Duodenal mucosa (tissue), 2 donors: ENCODE measurements at regions not wholly inside any gene's neighbourhood (a gene's known extent, or its start where the extent isn't known, plus 50 kb on each side); places are given as distances from the start of the nearest gene placed in this dataset.
"Not testable (repeated sequence)": the region's sequence is repeated elsewhere in the genome, so short reads cannot be mapped to it uniquely, and the experiment has no call there.

Experiments used
- H3K27ac ChIP-seq: one replicate; pipeline ENCODE4 v1.7.0; 2013; ENCODE audit warnings: low read depth, low read length
- H3K27me3 ChIP-seq, 2 donors: one replicate each; pipeline ENCODE4 v1.7.0; 2013; ENCODE audit warnings: low read length in 2 of 2, control low read depth in 1 of 2; ENCODE audit not compliant: insufficient read depth in 2 of 2, control insufficient read depth in 1 of 2
- H3K36me3 ChIP-seq, 2 donors: one replicate each; pipeline ENCODE4 v1.7.0; 2013; ENCODE audit warnings: low read length in 2 of 2, control low read depth in 1 of 2; ENCODE audit not compliant: insufficient read depth in 2 of 2, control insufficient read depth in 1 of 2
- H3K4me1 ChIP-seq, 2 donors: one replicate each; pipeline ENCODE4 v1.7.0; 2013; ENCODE audit warnings: low read length in 2 of 2, control low read depth in 1 of 2; ENCODE audit not compliant: insufficient read depth in 2 of 2, control insufficient read depth in 1 of 2
- H3K4me3 ChIP-seq, 2 donors: one replicate each; pipeline ENCODE4 v1.7.0; 2013; ENCODE audit warnings: low read length in 2 of 2, low read depth in 1 of 2
- H3K9ac ChIP-seq, 2 donors: one replicate each; pipeline ENCODE4 v1.7.0; 2013; ENCODE audit warnings: low read length in 2 of 2, low read depth in 1 of 2
- H3K9me3 ChIP-seq, 2 donors: one replicate each; pipeline ENCODE4 v1.7.0; 2013; ENCODE audit warnings: low read length in 2 of 2, control low read depth in 1 of 2; ENCODE audit not compliant: control insufficient read depth in 1 of 2

DNA sequence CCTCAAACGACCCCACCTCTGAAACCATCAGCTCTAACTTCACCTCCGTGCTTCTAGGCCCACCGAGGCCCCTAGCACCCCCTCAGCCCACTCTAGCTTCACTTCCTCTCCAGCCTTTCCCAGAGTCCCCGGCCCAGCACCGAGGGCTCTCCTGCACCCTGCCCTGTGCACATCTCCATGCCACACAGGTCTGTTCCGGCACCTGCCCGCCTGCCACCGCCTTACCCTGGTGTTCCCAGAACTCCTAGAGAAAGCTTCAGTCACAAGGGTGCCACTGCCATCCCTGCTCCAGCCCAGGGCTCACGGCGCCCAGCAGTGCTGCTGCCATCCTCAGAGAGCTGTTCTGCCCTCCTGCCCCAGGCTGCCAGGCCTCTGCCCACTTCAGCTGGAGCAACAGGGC lies 61.3 kb upstream of the INSIG1 start:
- Histone ChIP-seq H3K4me3 (no peak overlapping the region), H3K27ac (no peak overlapping the region), H3K9ac (no peak overlapping the region), H3K27me3 (no peaks in the 10 kb centered on the region), H3K9me3 (peaks cover 0 to 6% of the 10 kb centered on the region in 2 donors), H3K4me1 (peaks cover 0 to 24% of the 10 kb centered on the region in 2 donors), H3K36me3 (no peaks in the 10 kb centered on the region)

DNA sequence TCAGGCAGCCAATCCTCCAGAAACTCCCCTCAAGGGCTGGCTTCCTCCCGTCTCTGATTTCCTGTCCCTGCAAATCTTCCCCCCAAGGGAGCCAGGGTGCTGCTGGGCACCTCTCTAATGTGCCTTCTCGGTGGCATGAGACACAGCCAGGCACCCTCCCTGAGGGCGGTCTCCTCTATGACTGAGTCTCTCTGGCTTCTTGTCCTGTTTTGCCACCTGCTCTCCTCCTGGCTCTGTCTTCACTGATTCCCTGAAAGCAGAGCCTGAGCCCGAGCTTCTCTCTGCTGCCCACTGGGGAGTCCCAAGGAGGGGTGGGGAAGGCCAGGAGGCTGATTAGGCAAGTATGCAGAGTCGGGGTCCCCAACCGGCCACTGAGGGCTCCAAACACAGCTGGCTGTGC lies 60.4 kb upstream of the INSIG1 start:
- Histone ChIP-seq H3K9me3 (peaks cover 0 to 6% of the 10 kb centered on the region in 2 donors), H3K9ac (no peak overlapping the region), H3K27me3 (no peaks in the 10 kb centered on the region), H3K4me1 (peaks cover 0 to 24% of the 10 kb centered on the region in 2 donors), H3K36me3 (no peaks in the 10 kb centered on the region), H3K27ac (no peak overlapping the region), H3K4me3 (no peak overlapping the region)

DNA sequence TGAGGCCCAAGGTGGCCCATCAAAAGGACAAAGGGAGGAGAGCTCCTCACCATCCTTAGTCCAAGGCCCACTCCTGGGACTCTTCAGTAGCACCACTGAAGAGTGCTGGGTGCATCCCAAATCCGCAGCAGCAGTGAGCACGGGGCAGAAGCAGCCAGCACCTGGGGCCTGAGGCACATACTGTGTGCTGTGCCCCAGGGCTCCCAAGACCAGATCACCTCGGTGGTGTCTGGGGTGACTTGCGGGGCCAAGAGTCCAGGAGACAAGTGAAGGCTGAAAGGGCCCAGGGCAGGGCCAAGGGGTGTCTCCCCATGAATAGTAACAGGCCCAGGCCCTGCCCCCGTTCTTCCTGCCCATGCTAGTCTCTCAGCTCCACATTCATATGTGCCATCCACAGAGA lies 59.9 kb upstream of the INSIG1 start:
- Histone ChIP-seq H3K9ac (no peak overlapping the region), H3K9me3 (peaks cover 0 to 6% of the 10 kb centered on the region in 2 donors)

DNA sequence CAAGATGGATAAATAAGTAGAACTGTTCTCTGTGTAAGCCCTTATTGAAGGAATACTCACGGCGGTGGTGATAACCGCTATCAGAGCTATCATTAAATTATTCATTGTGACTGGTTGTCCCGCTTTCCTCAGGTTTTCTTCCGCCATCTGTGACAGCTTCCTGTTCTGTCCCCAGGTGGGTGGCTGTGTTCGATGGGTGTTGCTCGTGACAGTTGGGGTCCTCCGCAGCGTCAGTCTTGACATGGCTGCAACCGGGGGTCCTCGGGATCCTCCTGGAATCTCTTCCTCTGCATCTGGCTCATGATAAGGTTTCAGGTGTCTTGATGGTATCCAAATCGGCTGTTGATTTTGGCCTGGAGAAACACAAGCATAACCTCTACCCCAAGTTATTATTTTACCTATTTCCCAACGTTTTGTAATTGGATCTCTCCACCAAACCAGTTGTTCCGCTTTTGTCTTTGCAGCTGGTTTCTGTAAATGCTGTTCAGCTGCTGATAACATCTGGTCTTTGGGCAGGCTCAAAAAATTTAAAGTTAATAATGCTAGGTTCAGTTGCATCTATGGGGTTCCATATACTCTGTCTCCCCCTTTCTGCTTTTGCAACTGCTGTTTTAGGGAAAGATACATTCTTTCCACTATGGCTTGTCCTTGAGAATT lies 58.1 kb upstream of the INSIG1 start:
- not testable (repeated sequence) for H3K9ac ChIP-seq, H3K4me3 ChIP-seq, H3K4me1 ChIP-seq, H3K27me3 ChIP-seq, H3K9me3 ChIP-seq, H3K36me3 ChIP-seq, H3K27ac ChIP-seq

More for the DNA sequence above, 59.9 kb upstream of the INSIG1 start:
- Histone ChIP-seq H3K36me3 (no peaks in the 10 kb centered on the region), H3K4me1 (peaks cover 0 to 24% of the 10 kb centered on the region in 2 donors), H3K27ac (no peak overlapping the region), H3K27me3 (no peaks in the 10 kb centered on the region), H3K4me3 (no peak overlapping the region)

DNA sequence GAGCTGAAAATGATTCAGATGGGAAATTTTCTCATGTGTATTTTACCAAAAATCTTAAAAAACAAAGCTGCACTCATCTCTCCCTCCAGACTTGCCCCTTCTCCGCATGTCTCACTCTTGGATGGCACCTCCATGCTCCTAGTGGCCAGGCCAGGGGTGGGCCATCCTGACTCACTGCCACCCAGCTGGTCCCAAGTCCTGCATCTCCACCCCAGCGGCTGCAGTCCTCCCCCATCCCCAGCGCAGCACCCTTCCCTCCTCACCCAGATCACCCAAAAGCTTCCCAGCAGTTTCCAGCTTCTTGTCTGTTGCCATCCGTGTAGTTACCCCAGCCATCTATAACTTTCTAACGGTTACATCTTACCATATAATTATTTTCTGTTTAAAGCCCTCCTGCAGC lies 53.0 kb upstream of the INSIG1 start:
- Histone ChIP-seq H3K4me1 (no peaks in the 10 kb centered on the region), H3K27me3 (no peaks in the 10 kb centered on the region), H3K9me3 (no peaks in the 10 kb centered on the region), H3K9ac (no peak overlapping the region), H3K4me3 (no peak overlapping the region), H3K36me3 (no peaks in the 10 kb centered on the region), H3K27ac (no peak overlapping the region)

GRCh38 chr7:155247479-155248365 lies 50.0 kb upstream of the INSIG1 start:
- H3K27ac ChIP-seq: no peak overlapping the region
- H3K4me3 ChIP-seq: no peak overlapping the region
- no peaks in the 10 kb centered on the region for H3K27me3 ChIP-seq
- no peaks in the 10 kb centered on the region for H3K4me1 ChIP-seq
- H3K36me3 ChIP-seq: no peaks in the 10 kb centered on the region
- no peak overlapping the region for H3K9ac ChIP-seq
- no peaks in the 10 kb centered on the region for H3K9me3 ChIP-seq
